Stimulated activated CD8-positive, alpha-beta memory T cell treated with anti-CD3 and anti-CD28 coated beads, Interleukin-2, amount 100 ng/mL, for 1 hour (primary cell): ENCODE measurements at regions not wholly inside any gene's neighbourhood (a gene's known extent, or its start where the extent isn't known, plus 50 kb on each side); places are given as distances from the start of the nearest gene placed in this dataset.
A peak's percentile ranks its signal among the peaks of the same experiment; 100 is the strongest.
"Not testable (repeated sequence)": the region's sequence is repeated elsewhere in the genome, so short reads cannot be mapped to it uniquely, and the experiment has no call there.

Experiments
- DNase-seq, 2 donors: peaks; one replicate each; pipeline ENCODE4 v3.0.0-alpha.2; 2020; ENCODE audit warnings: low read depth in 2 of 2

GRCh38 chr1:90864681-90865080, 147.6 kb upstream of the BARHL2 start:
- DNase-seq: no peak

GRCh38 chr1:90862782-90863181, 145.7 kb upstream of the BARHL2 start:
- DNase-seq: no peak

DNA sequence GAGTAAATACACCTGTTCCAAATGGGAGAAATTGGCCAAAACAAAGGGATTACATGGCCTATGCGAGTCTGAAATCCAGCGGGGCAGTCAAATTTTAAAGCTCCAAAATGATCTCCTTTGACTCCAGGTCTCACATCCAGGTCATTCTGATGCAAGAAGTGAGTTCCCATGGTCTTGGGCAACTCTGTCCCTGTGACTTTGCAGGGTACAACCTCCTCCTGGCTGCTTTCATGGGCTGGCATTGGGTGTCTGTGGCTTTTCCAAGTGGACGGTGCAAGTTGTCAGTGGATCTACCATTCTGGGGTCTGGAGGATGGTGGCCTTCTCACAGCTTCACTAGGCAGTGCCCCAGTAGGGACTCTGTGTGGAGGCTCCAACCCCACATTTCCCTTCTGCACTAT, 144.3 kb upstream of the BARHL2 start:
- DNase-seq: not testable (repeated sequence)

GRCh38 chr1:90856463-90857007, 139.4 kb upstream of the BARHL2 start:
- DNase-seq: no peak

DNA sequence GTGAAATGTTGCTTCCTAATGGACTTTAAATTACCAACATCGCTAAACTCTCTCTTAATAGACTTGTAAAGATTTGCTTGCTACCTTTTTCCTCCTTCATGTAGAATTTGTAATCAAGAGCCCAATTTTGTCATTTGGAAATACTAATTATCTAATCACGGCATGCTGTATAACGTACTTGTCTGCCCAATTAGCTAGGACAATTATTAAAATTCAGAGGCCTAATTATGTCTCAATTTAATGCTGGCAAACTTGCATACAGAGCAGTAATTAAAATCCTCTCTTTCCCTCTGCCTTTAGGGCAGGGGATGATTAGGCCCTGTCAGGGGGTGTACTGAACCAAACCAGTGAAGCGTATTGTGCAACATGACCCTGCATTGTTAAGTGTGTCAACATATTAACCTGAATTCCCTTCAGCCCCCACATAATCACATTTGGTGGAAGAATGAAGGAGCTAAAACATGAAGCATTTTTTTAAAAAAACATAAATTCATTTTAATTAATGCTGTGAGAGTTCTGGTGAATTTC, 137.4 kb upstream of the BARHL2 start:
- DNase-seq: no peak

- no peak for DNase-seq
These were observed 134.6 kb upstream of the BARHL2 start for GRCh38 chr1:90851711-90852050.

GRCh38 chr1:90850898-90851710, 134.0 kb upstream of the BARHL2 start:
- DNase-seq: peak; percentile 53 to 57

- DNase-seq: no peak
These were observed 133.2 kb upstream of the BARHL2 start for GRCh38 chr1:90850181-90850897.

DNA sequence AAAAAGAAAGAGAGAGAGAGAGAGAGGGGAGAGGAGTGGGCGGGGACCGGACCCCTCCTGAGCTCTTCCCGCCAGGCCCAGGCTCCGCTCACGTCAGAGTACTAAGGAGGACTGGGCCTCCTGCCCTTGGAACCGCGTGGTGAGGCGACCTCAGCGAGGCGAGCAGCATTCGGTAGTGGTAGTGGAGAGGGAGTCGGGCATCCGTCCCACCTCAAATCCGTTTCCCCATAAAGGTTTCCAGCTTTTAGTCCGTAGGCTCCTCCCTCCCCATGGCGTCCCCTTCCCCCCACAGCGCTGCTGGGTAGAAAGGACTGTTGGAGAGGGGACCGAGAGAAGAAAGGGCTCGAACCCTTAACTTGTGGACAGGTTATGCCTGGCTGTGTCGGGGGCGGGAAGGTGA, 124.4 kb upstream of the BARHL2 start:
- no peak for DNase-seq

DNA sequence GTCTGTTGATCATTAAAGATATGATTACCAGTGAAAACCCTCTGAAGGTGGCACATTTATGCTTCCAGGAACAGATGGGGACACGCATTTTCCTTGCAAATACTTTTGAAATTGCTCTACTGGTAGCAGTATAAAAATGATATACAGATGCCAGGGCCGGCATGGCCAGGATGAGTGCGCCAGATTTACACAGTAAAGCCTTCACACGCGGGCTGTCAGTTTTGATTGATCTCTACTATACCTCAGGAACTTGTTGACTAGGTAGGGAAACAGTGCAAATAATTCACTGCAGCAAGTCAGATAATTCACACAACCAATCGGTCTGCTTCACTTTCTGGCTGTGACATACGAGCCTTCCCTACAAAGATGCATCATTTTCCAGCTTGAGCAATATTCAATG, 123.2 kb upstream of the BARHL2 start:
- DNase-seq: no peak

- DNase-seq: no peak
These were observed 122.2 kb upstream of the BARHL2 start for GRCh38 chr1:90839323-90839722.

GRCh38 chr1:90838720-90839119, 121.6 kb upstream of the BARHL2 start:
- no peak for DNase-seq

GRCh38 chr1:90837420-90837819, 120.3 kb upstream of the BARHL2 start:
- no peak for DNase-seq

- DNase-seq: no peak
These were observed 119.2 kb upstream of the BARHL2 start for GRCh38 chr1:90836345-90836679.

- no peak for DNase-seq
These were observed 118.7 kb upstream of the BARHL2 start for GRCh38 chr1:90835661-90836344.

DNA sequence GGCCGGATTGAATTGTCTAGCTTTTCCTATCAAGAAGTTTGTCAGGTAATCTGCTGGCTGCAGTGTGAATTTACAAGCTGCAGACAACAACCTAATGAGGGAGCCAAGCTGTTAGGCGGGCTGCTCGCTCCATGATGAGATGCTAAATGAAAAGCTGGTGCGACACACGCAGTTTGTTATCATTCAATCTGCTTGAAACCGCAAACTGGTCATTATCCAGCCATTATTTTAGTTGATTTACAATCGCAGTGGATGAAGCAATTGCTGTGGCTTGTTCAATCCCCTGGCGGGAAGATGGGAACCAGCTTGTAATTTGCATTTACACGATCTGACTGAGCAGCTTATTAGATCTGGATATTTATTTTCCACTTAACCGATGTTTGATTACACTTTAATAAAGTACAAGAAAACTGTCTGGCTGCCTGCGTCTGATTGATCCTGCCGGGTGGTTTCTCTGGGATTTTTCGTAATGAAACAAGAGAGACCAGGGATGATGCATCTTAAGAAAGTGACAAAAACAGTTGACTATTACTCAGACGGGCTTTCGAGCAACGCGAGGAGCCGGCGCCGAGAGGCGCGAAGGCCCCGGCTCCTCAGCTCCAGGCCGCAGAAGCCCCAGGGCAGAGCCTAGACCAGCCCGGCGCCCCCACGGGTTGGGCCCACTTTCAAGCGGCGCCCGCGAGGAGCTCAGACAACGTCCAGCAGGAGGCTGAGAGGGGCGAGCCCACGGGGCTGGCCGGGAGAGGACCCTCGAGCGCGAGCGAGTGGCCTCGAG, 118.0 kb upstream of the BARHL2 start:
- no peak for DNase-seq

DNA sequence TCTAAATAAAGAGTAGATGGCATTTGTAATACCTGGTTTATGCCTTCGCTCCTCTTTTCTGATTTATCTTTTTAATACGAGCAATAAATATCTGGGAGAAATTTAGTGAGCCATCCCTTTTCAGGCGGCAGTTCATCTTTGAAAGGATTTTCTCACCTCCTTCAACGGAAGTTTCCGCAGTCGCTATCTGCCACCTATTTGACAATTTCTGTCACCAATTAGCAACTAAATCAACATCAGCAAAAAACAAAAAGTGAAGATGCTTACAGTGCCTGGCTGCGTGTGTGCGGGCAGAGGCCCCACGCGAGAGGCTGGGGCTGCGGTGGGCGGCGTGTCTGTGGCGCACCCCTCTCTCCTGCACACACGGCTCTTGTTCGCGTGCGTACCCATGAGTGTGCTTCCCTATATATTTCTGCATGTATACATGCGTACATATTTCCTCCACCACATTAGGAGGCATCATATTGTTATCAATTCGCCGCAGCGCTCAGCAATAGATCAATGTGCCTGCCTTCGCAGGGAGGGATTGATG, 117.3 kb upstream of the BARHL2 start:
- no peak for DNase-seq

DNA sequence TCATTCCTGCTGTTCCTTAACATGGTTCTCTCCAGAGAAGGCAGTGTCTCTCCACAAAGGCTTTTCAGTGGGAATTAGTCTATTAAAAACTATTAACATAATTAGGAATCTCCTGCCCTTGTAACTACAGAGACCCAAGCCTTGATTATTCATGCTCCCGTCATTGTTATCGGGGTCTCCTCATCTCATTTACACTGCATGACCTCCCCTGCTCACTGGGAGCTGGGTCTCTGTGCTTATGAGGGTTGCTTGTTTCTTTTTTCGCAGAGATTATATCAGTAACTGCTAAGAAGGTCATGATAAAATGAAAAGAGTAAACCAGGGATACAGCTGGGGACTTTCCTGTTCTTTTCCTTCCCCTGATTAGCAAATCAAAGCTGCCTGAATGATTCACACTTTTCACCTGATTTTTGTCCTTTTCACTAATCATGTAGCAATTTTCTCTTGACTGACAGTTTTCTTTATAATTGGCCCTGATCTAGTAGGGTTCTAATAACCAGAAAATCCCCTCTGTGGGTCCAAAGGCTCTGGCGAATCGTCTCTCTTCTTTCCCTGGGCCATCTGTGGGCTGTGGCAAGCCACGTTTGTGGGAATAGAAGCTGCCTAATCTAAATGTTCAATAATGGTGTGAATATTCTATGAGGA, 116.5 kb upstream of the BARHL2 start:
- DNase-seq: no peak

GRCh38 chr1:90831910-90832309, 114.8 kb upstream of the BARHL2 start:
- no peak for DNase-seq

- no peak for DNase-seq
These were observed 109.7 kb upstream of the BARHL2 start for GRCh38 chr1:90826834-90827233.

GRCh38 chr1:90826024-90826423, 108.9 kb upstream of the BARHL2 start:
- no peak for DNase-seq
